HepG2 (cell line): ENCODE measurements at regions not wholly inside any gene's neighbourhood (a gene's known extent, or its start where the extent isn't known, plus 50 kb on each side); places are given as distances from the start of the nearest gene placed in this dataset.

Experiments
- ATAC-seq: fragments of 200-7000 bp; cut with Tn5 transposase; 3 replicates; pipeline ENCODE4 v1.9.1; 2020; ENCODE audit warnings: mild to moderate bottlenecking, moderate library complexity
- BruUV-seq: library from RNA; stranded (reverse); fragments of 400-500 nt; replicated peaks from 2 replicates; lab custom pipeline; 2021; lab: Mats Ljungman, UMichigan
- CTCF ChIA-PET: fragments of 300-600 bp; formaldehyde crosslinking; extraction: SDS; loops from one replicate; lab custom pipeline; 2021; ENCODE audit warnings: low total read pairs, inconsistent platforms, low intra/inter-chr PET ratio; lab: Yijun Ruan, JAX
- POLR2A ChIA-PET: fragments of 350-600 bp; sonication (Branson Sonifier 250); formaldehyde crosslinking; loops from one replicate; lab custom pipeline; 2020; ENCODE audit warnings: antibody characterized with exemption, inconsistent platforms; lab: Yijun Ruan, JAX
- DNase-seq: peaks from one replicate; pipeline ENCODE4 v3.0.0-alpha.2; 2015; ENCODE audit warnings: low spot score
- FAIRE-seq: peaks from 3 replicates; lab custom pipeline; 2011; peaks lifted over from hg19 to GRCh38; lab: Jason Lieb, UNC
- H2AFZ ChIP-seq: one replicate; pipeline ENCODE4 v1.6.1; 2011; ENCODE audit warnings: low read length, inconsistent platforms
- H3K27ac ChIP-seq: fragments of 300-600 bp; 3 replicates; pipeline ENCODE4 v1.8.0; 2011; ENCODE audit warnings: mixed run types, mild to moderate bottlenecking, mixed read lengths, low read length, inconsistent platforms; ENCODE audit not compliant: insufficient read depth; ENCODE audit errors: extremely low read length
- H3K27me3 ChIP-seq, 2 experiments: fragments of 200-600 bp in 1 of 2; 2 replicates in 1 of 2; 3 replicates in 1 of 2; pipeline versions ENCODE4 v1.6.0 to v1.8.0; 2011; ENCODE audit warnings: low read length in 2 of 2, mild to moderate bottlenecking in 2 of 2, moderate library complexity in 2 of 2, inconsistent platforms in 1 of 2; ENCODE audit not compliant: insufficient read depth in 2 of 2, control insufficient read depth in 1 of 2
- H3K36me3 ChIP-seq, 2 experiments: fragments of 200-600 bp in 1 of 2; replicated peaks in 1 of 2; 2 replicates in 1 of 2; 3 replicates in 1 of 2; pipeline versions ENCODE4 v1.5.1 to v1.8.0; 2011; ENCODE audit warnings: low read length in 2 of 2, inconsistent platforms in 1 of 2; ENCODE audit not compliant: insufficient read depth in 2 of 2, control insufficient read depth in 1 of 2
- H3K4me1 ChIP-seq: 2 replicates; pipeline ENCODE4 v1.5.1; 2012; ENCODE audit warnings: low read length, inconsistent platforms; ENCODE audit not compliant: insufficient read depth
- H3K4me2 ChIP-seq: 2 replicates; pipeline ENCODE4 v1.6.0; 2011; ENCODE audit warnings: low read depth, low read length, inconsistent platforms
- H3K4me3 ChIP-seq, 3 experiments: fragments of 200-600 bp in 1 of 3; sonication (generic), shearing (Covaris generic) in 1 of 3; replicated peaks in 1 of 3; 2 replicates each; pipeline ENCODE4 v1.5.1; 2011 to 2016; ENCODE audit warnings: low read length in 3 of 3, inconsistent platforms in 2 of 3, low read depth in 2 of 3, mild to moderate bottlenecking in 2 of 3, control low read depth in 1 of 3, mixed read lengths in 1 of 3; ENCODE audit not compliant: insufficient read depth in 1 of 3
- H3K79me2 ChIP-seq: one replicate; pipeline ENCODE4 v1.6.1; 2011; ENCODE audit warnings: low read length, inconsistent platforms; ENCODE audit not compliant: insufficient read depth
- H3K9ac ChIP-seq: 2 replicates; pipeline ENCODE4 v1.6.0; 2011; ENCODE audit warnings: mild to moderate bottlenecking, low read depth, low read length, inconsistent platforms; ENCODE audit not compliant: insufficient read depth
- H3K9me3 ChIP-seq: 2 replicates; pipeline ENCODE4 v1.5.1; 2012; ENCODE audit warnings: mild to moderate bottlenecking, low read length
- H4K20me1 ChIP-seq: 2 replicates; pipeline ENCODE4 v1.6.0; 2011; ENCODE audit warnings: inconsistent platforms, mild to moderate bottlenecking, low read length, moderate library complexity; ENCODE audit not compliant: insufficient read depth
- ARID3A ChIP-seq: IDR thresholded peaks from 2 replicates; pipeline ENCODE4 v1.6.1; 2012; ENCODE audit warnings: low read depth, low read length, improper control_type of control experiment
- HINFP ChIP-seq: sonication (generic); formaldehyde crosslinking; IDR thresholded peaks from 2 replicates; pipeline ENCODE4 v1.4.0; 2020; ENCODE audit warnings: low read depth, mild to moderate bottlenecking, missing genetic modification reagents
- MAFF ChIP-seq: IDR thresholded peaks from 2 replicates; pipeline ENCODE4 v1.6.1; 2011; ENCODE audit warnings: low read depth, low read length, improper control_type of control experiment
- MAFK ChIP-seq, 2 experiments: IDR thresholded peaks in 1 of 2; conservative IDR thresholded peaks in 1 of 2; 2 replicates each; pipeline ENCODE4 v1.6.1; 2011; ENCODE audit warnings: improper control_type of control experiment in 2 of 2, low read length in 2 of 2
- MATR3 ChIP-seq: sonication (generic); formaldehyde crosslinking; IDR thresholded peaks from 2 replicates; pipeline ENCODE4 v1.4.0; 2020; ENCODE audit warnings: missing genetic modification reagents
- NR2C2 ChIP-seq: sonication (generic); formaldehyde crosslinking; IDR thresholded peaks from 2 replicates; pipeline ENCODE4 v1.4.0; 2020; ENCODE audit warnings: missing genetic modification reagents, mild to moderate bottlenecking, moderate library complexity, borderline replicate concordance
- PHF8 ChIP-seq: sonication (generic); formaldehyde crosslinking; IDR thresholded peaks from 2 replicates; pipeline ENCODE4 v1.5.0; 2020; ENCODE audit warnings: missing genetic modification reagents
- RARA ChIP-seq: IDR thresholded peaks from 2 replicates; pipeline ENCODE4 v1.6.1; 2016; ENCODE audit warnings: missing genetic modification reagents, missing compliant biosample characterization
- SMC3 ChIP-seq: IDR thresholded peaks from 2 replicates; pipeline ENCODE4 v1.6.1; 2011; ENCODE audit warnings: low read length, improper control_type of control experiment
- ZNF740 ChIP-seq: sonication (generic); formaldehyde crosslinking; IDR thresholded peaks from 2 replicates; pipeline ENCODE4 v1.4.0; 2020; ENCODE audit warnings: missing genetic modification reagents
- whole genome bisulfite sequencing: methylation state at CpG from one replicate; pipeline ENCODE4 v1.1.6; 2017; ENCODE audit warnings: low lambda C conversion rate; 5-methylcytosine and 5-hydroxymethylcytosine counted together
- in situ Hi-C: cut with HindIII; loops from 2 replicates; pipeline ENCODE4 v1.10.0; 2017; ENCODE audit warnings: low pct_unique_long_range_greater_than_20kb; ENCODE audit not compliant: extremely low pct_ligation_motif_present
- intact Hi-C: fragments of 100-400 bp; cut with micrococcal nuclease; formaldehyde crosslinking; loops from one replicate; pipeline ENCODE4 v1.10.0; 2022; ENCODE audit not compliant: unreplicated experiment

GRCh38 chr2:211089127-211089526 lies 532.7 kb downstream of the CPS1 start:
- TF ChIP-seq MATR3 (CRISPR knock-in tag) (no peak), MAFK (conservative IDR thresholded peaks at IDR 0.05 in 1 of 2, IDR thresholded peaks at IDR 0.05 in 1 of 2; ENCODE audit: low read length in 2 of 2) (peak; percentile 61 to 77), MAFF (peak; percentile 66; the same call in 1 of the 2 replicates)
- TF ChIP-seq, all 625 proteins: peak for 2
- no peaks in the 10 kb centered on the region for H3K36me3 ChIP-seq
- no peaks in the 10 kb centered on the region for H3K79me2 ChIP-seq
- WGBS = 3% methylated on average over 3 of the region's 3 CpGs
- H3K4me2 ChIP-seq = no peak overlapping the region
- H3K4me1 ChIP-seq = no peaks in the 10 kb centered on the region
- no peaks in the 10 kb centered on the region for H3K9me3 ChIP-seq
- no peak overlapping the region for H3K27ac ChIP-seq
- DNase-seq (no peak), ATAC-seq (no peak), FAIRE-seq (no peak)
- in situ Hi-C loops = no loop called here
- no TSS peak for BruUV-seq
- intact Hi-C loops = no loop called here
- H3K4me3 ChIP-seq = no peak overlapping the region
- H3K9ac ChIP-seq = no peak overlapping the region
- no peak overlapping the region for H2AFZ ChIP-seq
- H4K20me1 ChIP-seq = no peaks in the 10 kb centered on the region
- ChIA-PET POLR2A (no interaction called here), CTCF (no interaction called here)
- H3K27me3 ChIP-seq = no peaks in the 10 kb centered on the region; a peak in 1 of 5 replicates

- no peaks in the 10 kb centered on the region for H4K20me1 ChIP-seq
- H3K4me3 ChIP-seq = no peak overlapping the region
- CTCF ChIA-PET = no interaction called here
- no peaks in the 10 kb centered on the region for H3K9me3 ChIP-seq
- no peak overlapping the region for H3K9ac ChIP-seq
- FAIRE-seq = no peak
- in situ Hi-C loops (no loop called here), intact Hi-C loops (loop anchor here (2.0 to 5.0 kb wide), 3 partner anchors 199 to 477 kb away; no protein-coding TSS in a partner anchor)
- H3K27me3 ChIP-seq = no peaks in the 10 kb centered on the region; a peak in 1 of 5 replicates
- no peak overlapping the region for H2AFZ ChIP-seq
- BruUV-seq = no TSS peak
- peak; percentile 52 for ATAC-seq
- DNase-seq = peak; percentile 62
- 54% methylated on average over 3 of the region's 3 CpGs for whole genome bisulfite sequencing
- no peak overlapping the region for H3K27ac ChIP-seq
- H3K79me2 ChIP-seq = no peaks in the 10 kb centered on the region
- POLR2A ChIA-PET = no interaction called here
- H3K36me3 ChIP-seq = no peaks in the 10 kb centered on the region
- no peak overlapping the region for H3K4me2 ChIP-seq
- no peaks in the 10 kb centered on the region for H3K4me1 ChIP-seq
- TF ChIP-seq PHF8 (no peak), ARID3A (peak; percentile 95), SMC3 (peak; percentile 34; the same call in 1 of the 2 replicates), RARA (0 out of 2 replicates have a peak, but pooled peaks have one; percentile 15), HINFP (CRISPR knock-in tag) (no peak), NR2C2 (peak; percentile 86), ZNF740 (no peak)
Observed at GRCh38 chr2:211093743-211094303, 537.4 kb downstream of the CPS1 start.
